ENCODE measurements at regions not wholly inside any gene's neighbourhood (a gene's known extent, or its start where the extent isn't known, plus 50 kb on each side); places are given as distances from the start of the nearest gene placed in this dataset.

- TF ChIP-seq CTCF (IDR thresholded peaks at IDR 0.05), result no peak
- TF ChIP-seq POLR2A (IDR thresholded peaks at IDR 0.05), result no peak
- no peak for TF ChIP-seq EP300 (IDR thresholded peaks at IDR 0.05)
Observed at GRCh38 chr2:142236181-142236580, 105.4 kb upstream of the LRP1B start.

Measured in upper lobe of left lung (tissue), 4 donors.